B cell (primary cell): ENCODE measurements at regions not wholly inside any gene's neighbourhood (a gene's known extent, or its start where the extent isn't known, plus 50 kb on each side); places are given as distances from the start of the nearest gene placed in this dataset.

Source experiments
- ATAC-seq: fragments of 200-7000 bp; cut with Tn5 transposase; one replicate; pipeline ENCODE4 v1.10.0; 2021; ENCODE audit warnings: low read depth, mild to moderate bottlenecking, moderate number of reproducible peaks, moderate library complexity
- CTCF ChIA-PET: fragments of 350-600 bp; sonication (Branson Sonifier 250); formaldehyde crosslinking; loops from one replicate; lab custom pipeline; 2021; ENCODE audit warnings: antibody characterized with exemption, inconsistent platforms; lab: Charles Lee
- POLR2A ChIA-PET: fragments of 350-600 bp; sonication (Branson Sonifier 250); formaldehyde crosslinking; loops from one replicate; lab custom pipeline; 2021; ENCODE audit warnings: antibody characterized with exemption; lab: Charles Lee
- DNase-seq: peaks from one replicate; pipeline ENCODE4 v3.0.0; 2013
- H2AFZ ChIP-seq: 2 replicates; pipeline ENCODE4 v1.6.1; 2012; ENCODE audit warnings: mild to moderate bottlenecking, low read depth, low read length; ENCODE audit not compliant: insufficient read depth, poor library complexity, severe bottlenecking
- H3K27ac ChIP-seq, 2 donors: 1 replicate in 1 of 2; 2 replicates in 1 of 2; pipeline ENCODE4 v1.5.1; 2012 to 2013; ENCODE audit warnings: low read length in 2 of 2, mild to moderate bottlenecking in 2 of 2, moderate library complexity in 1 of 2
- H3K27me3 ChIP-seq, 4 experiments: fragments of 200-600 bp in 1 of 4; sonication (generic) in 1 of 4; replicated peaks in 1 of 4; 1 replicate in 2 of 4; 2 replicates in 2 of 4; pipeline versions ENCODE4 v1.6.1 to v1.7.0; 2013 to 2016; ENCODE audit warnings: low read length in 3 of 4, mild to moderate bottlenecking in 2 of 4, mixed read lengths in 1 of 4, moderate library complexity in 1 of 4; ENCODE audit not compliant: insufficient read depth in 4 of 4, control insufficient read depth in 3 of 4; ENCODE audit errors: control extremely low read depth in 1 of 4
- H3K36me3 ChIP-seq, 2 experiments: replicated peaks in 1 of 2; 1 replicate in 1 of 2; 2 replicates in 1 of 2; pipeline versions ENCODE4 v1.6.1 to v1.7.1; 2013; ENCODE audit warnings: low read length in 1 of 2; ENCODE audit not compliant: insufficient read depth in 2 of 2, control insufficient read depth in 1 of 2; ENCODE audit errors: control extremely low read depth in 1 of 2, extremely low read depth in 1 of 2
- H3K4me1 ChIP-seq, 2 donors: fragments of 200-600 bp in 1 of 2; sonication (generic) in 1 of 2; 1 replicate in 1 of 2; 2 replicates in 1 of 2; pipeline versions ENCODE4 v1.5.1 to v1.6.1; 2013 to 2017; ENCODE audit warnings: low read length in 2 of 2; ENCODE audit not compliant: control insufficient read depth in 2 of 2, insufficient read depth in 2 of 2
- H3K4me2 ChIP-seq: replicated peaks from 2 replicates; pipeline ENCODE3; 2012; ENCODE audit warnings: mild to moderate bottlenecking, low read depth, low read length; ENCODE audit not compliant: poor library complexity, severe bottlenecking
- H3K4me3 ChIP-seq, 5 experiments: fragments of 200-600 bp in 1 of 5; sonication (generic) in 1 of 5; 1 replicate in 3 of 5; 2 replicates in 2 of 5; pipeline versions ENCODE4 v1.5.1 to v1.7.0; 2011 to 2016; ENCODE audit warnings: low read length in 4 of 5, mild to moderate bottlenecking in 4 of 5, low read depth in 2 of 5, control low read depth in 1 of 5, moderate library complexity in 1 of 5; ENCODE audit not compliant: insufficient read depth in 1 of 5; ENCODE audit errors: control extremely low read depth in 1 of 5, extremely low read depth in 1 of 5
- H3K79me2 ChIP-seq: fragments of 200-600 bp; sonication (generic); one replicate; pipeline ENCODE4 v1.6.0; 2016; ENCODE audit warnings: low read length; ENCODE audit not compliant: control insufficient read depth, insufficient read depth
- H3K9ac ChIP-seq: fragments of 200-600 bp; sonication (generic); 2 replicates; pipeline ENCODE4 v1.6.1; 2017; ENCODE audit warnings: mild to moderate bottlenecking, low read length, moderate library complexity
- H3K9me3 ChIP-seq, 3 donors: one replicate each; pipeline versions ENCODE4 v1.6.1 to v1.7.1; 2013; ENCODE audit warnings: low read length in 2 of 3; ENCODE audit not compliant: control insufficient read depth in 2 of 3, insufficient read depth in 1 of 3; ENCODE audit errors: control extremely low read depth in 1 of 3
- H4K20me1 ChIP-seq: 2 replicates; pipeline ENCODE4 v1.6.0; 2012; ENCODE audit warnings: mild to moderate bottlenecking, low read length; ENCODE audit not compliant: insufficient read depth, control insufficient read depth, poor library complexity, severe bottlenecking
- H3K27ac Mint-ChIP-seq: one replicate; pipeline ENCODE4 v1.8.0; 2021; ENCODE audit warnings: mixed read lengths
- H3K27me3 Mint-ChIP-seq: one replicate; pipeline ENCODE4 v1.8.0; 2021; ENCODE audit warnings: mixed read lengths
- H3K4me1 Mint-ChIP-seq: one replicate; pipeline ENCODE4 v1.8.0; 2021; ENCODE audit warnings: mixed read lengths
- H3K4me3 Mint-ChIP-seq: one replicate; pipeline ENCODE4 v1.8.0; 2021; ENCODE audit warnings: mixed read lengths
- H3K9me3 Mint-ChIP-seq: one replicate; pipeline ENCODE4 v1.8.0; 2022; ENCODE audit warnings: mixed read lengths; ENCODE audit not compliant: insufficient read depth
- CTCF ChIP-seq: fragments of 200-600 bp; IDR thresholded peaks from one replicate; pipeline ENCODE4 v1.8.0; 2022; ENCODE audit warnings: antibody characterized with exemption, mild to moderate bottlenecking
- EZH2 ChIP-seq: IDR thresholded peaks from 2 replicates; pipeline ENCODE4 v1.6.1; 2012; ENCODE audit warnings: borderline replicate concordance, low read depth, mild to moderate bottlenecking, moderate library complexity, low read length; ENCODE audit not compliant: insufficient read depth, poor library complexity, severe bottlenecking
- WGBS: methylation state at CpG from one replicate; pipeline ENCODE4 v1.1.5; 2013; ENCODE audit warnings: missing lambda C conversion rate; ENCODE audit not compliant: insufficient coverage; 5-methylcytosine and 5-hydroxymethylcytosine counted together
- intact Hi-C: fragments of 100-400 bp; cut with micrococcal nuclease; formaldehyde crosslinking; loops from one replicate; pipeline ENCODE4 v1.10.0; 2022

- H3K27me3 ChIP-seq: no peaks in the 10 kb centered on the region
- TF ChIP-seq CTCF: no peak
- H4K20me1 ChIP-seq: no peaks in the 10 kb centered on the region
- DNase-seq (no peak), ATAC-seq (no peak)
- CTCF ChIA-PET: no interaction called here
- H3K36me3 ChIP-seq: no peaks in the 10 kb centered on the region
- H3K4me1 Mint-ChIP-seq: no peaks in the 10 kb centered on the region
- POLR2A ChIA-PET: no interaction called here
- no peaks in the 10 kb centered on the region for H3K9me3 ChIP-seq
- no peaks in the 10 kb centered on the region for H3K79me2 ChIP-seq
- no peak overlapping the region for H3K27ac Mint-ChIP-seq
- H3K4me1 ChIP-seq: no peaks in the 10 kb centered on the region
- no peak overlapping the region for H3K27ac ChIP-seq
- no CpG with 5 or more reads among the region's 2 CpGs for WGBS
- H3K4me3 ChIP-seq: no peak overlapping the region
- intact Hi-C loops: no loop called here
- H3K4me2 ChIP-seq: no peak overlapping the region
- H3K9ac ChIP-seq: no peak overlapping the region
- no peaks in the 10 kb centered on the region for H3K9me3 Mint-ChIP-seq
- H3K27me3 Mint-ChIP-seq: no peaks in the 10 kb centered on the region
- H3K4me3 Mint-ChIP-seq: no peak overlapping the region
- H2AFZ ChIP-seq: no peak overlapping the region
These were observed 127.9 kb downstream of the HDGFL1 start for GRCh38 chr6:22697306-22697705.

- no peak overlapping the region for H3K9ac ChIP-seq
- no peaks in the 10 kb centered on the region for H4K20me1 ChIP-seq
- Mint-ChIP-seq H3K9me3 (no peaks in the 10 kb centered on the region), H3K4me3 (no peak overlapping the region), H3K27me3 (no peaks in the 10 kb centered on the region), H3K27ac (no peak overlapping the region), H3K4me1 (no peaks in the 10 kb centered on the region)
- H3K4me3 ChIP-seq: no peak overlapping the region
- no peak overlapping the region for H2AFZ ChIP-seq
- DNase-seq (no peak), ATAC-seq (no peak)
- 21% methylated on average over 5 of the region's 6 CpGs for WGBS
- no peaks in the 10 kb centered on the region for H3K27me3 ChIP-seq
- POLR2A ChIA-PET: no interaction called here
- H3K4me2 ChIP-seq: no peak overlapping the region
- no peak for TF ChIP-seq EZH2
- TF ChIP-seq CTCF: no peak
- no peaks in the 10 kb centered on the region for H3K79me2 ChIP-seq
- intact Hi-C loops: no loop called here
- H3K4me1 ChIP-seq: no peaks in the 10 kb centered on the region
- CTCF ChIA-PET: no interaction called here
- H3K9me3 ChIP-seq: no peaks in the 10 kb centered on the region
- H3K36me3 ChIP-seq: no peaks in the 10 kb centered on the region
- no peak overlapping the region for H3K27ac ChIP-seq
These were observed 129.8 kb downstream of the HDGFL1 start for GRCh38 chr6:22699151-22699550.
